Fibroblast of lung (primary cell): ENCODE measurements at regions not wholly inside any gene's neighbourhood (a gene's known extent, or its start where the extent isn't known, plus 50 kb on each side); places are given as distances from the start of the nearest gene placed in this dataset.

Source experiments
- DNase-seq, 2 donors: peaks; one replicate each; pipeline versions ENCODE4 v3.0.0 to v3.0.0-alpha.2; 2010; ENCODE audit warnings: low read depth in 2 of 2
- H2AFZ ChIP-seq: 2 replicates; pipeline ENCODE4 v1.5.1; 2012; ENCODE audit warnings: low read length, control low read depth, inconsistent platforms
- H3K27ac ChIP-seq: 2 replicates; pipeline ENCODE4 v1.5.1; 2011; ENCODE audit warnings: low read length, control low read depth; ENCODE audit not compliant: insufficient read depth
- H3K27me3 ChIP-seq: 2 replicates; pipeline ENCODE4 v1.5.1; 2011; ENCODE audit warnings: mild to moderate bottlenecking, low read length; ENCODE audit not compliant: control insufficient read depth, insufficient read depth
- H3K36me3 ChIP-seq: 2 replicates; pipeline ENCODE4 v1.5.1; 2011; ENCODE audit warnings: low read length; ENCODE audit not compliant: control insufficient read depth, insufficient read depth
- H3K4me1 ChIP-seq: 2 replicates; pipeline ENCODE4 v1.5.1; 2011; ENCODE audit warnings: low read length; ENCODE audit not compliant: control insufficient read depth, insufficient read depth; ENCODE audit errors: extremely low read depth
- H3K4me2 ChIP-seq: 2 replicates; pipeline ENCODE4 v1.5.1; 2011; ENCODE audit warnings: low read length, control low read depth; ENCODE audit not compliant: insufficient read depth; ENCODE audit errors: extremely low read depth
- H3K4me3 ChIP-seq, 4 experiments: fragments of 200-600 bp in 1 of 4; sonication (generic) in 1 of 4; replicated peaks in 1 of 4; 2 replicates each; pipeline ENCODE4 v1.5.1; 2011 to 2016; ENCODE audit warnings: low read length in 4 of 4, low read depth in 3 of 4, mild to moderate bottlenecking in 3 of 4, control low read depth in 2 of 4, inconsistent platforms in 1 of 4, mixed read lengths in 1 of 4; ENCODE audit not compliant: insufficient read depth in 1 of 4; ENCODE audit errors: control extremely low read depth in 1 of 4
- H3K79me2 ChIP-seq: 2 replicates; pipeline ENCODE4 v1.5.1; 2012; ENCODE audit warnings: mild to moderate bottlenecking, low read length, inconsistent platforms; ENCODE audit not compliant: control insufficient read depth, insufficient read depth
- H3K9ac ChIP-seq: 2 replicates; pipeline ENCODE4 v1.5.1; 2011; ENCODE audit warnings: mild to moderate bottlenecking, low read length, control low read depth; ENCODE audit not compliant: insufficient read depth
- H3K9me3 ChIP-seq: 2 replicates; pipeline ENCODE4 v1.5.1; 2012; ENCODE audit warnings: low read depth, low read length; ENCODE audit not compliant: control insufficient read depth, insufficient read depth
- H4K20me1 ChIP-seq: 2 replicates; pipeline ENCODE4 v1.5.1; 2011; ENCODE audit warnings: low read length; ENCODE audit not compliant: control insufficient read depth, insufficient read depth; ENCODE audit errors: extremely low read depth
- EZH2 ChIP-seq: IDR thresholded peaks from 2 replicates; pipeline ENCODE4 v1.5.1; 2012; ENCODE audit warnings: low read length, control low read depth, mild to moderate bottlenecking; ENCODE audit errors: missing control alignments
- TF ChIP-seq, protein P1 (sequence below), 2 donors: IDR thresholded peaks in 1 of 2; conservative IDR thresholded peaks in 1 of 2; 1 replicate in 1 of 2; 2 replicates in 1 of 2; pipeline ENCODE4 v1.5.1; 2011 to 2012; ENCODE audit warnings: low read length in 2 of 2, control low read depth in 1 of 2, inconsistent platforms in 1 of 2, low read depth in 1 of 2, mild to moderate bottlenecking in 1 of 2

DNA sequence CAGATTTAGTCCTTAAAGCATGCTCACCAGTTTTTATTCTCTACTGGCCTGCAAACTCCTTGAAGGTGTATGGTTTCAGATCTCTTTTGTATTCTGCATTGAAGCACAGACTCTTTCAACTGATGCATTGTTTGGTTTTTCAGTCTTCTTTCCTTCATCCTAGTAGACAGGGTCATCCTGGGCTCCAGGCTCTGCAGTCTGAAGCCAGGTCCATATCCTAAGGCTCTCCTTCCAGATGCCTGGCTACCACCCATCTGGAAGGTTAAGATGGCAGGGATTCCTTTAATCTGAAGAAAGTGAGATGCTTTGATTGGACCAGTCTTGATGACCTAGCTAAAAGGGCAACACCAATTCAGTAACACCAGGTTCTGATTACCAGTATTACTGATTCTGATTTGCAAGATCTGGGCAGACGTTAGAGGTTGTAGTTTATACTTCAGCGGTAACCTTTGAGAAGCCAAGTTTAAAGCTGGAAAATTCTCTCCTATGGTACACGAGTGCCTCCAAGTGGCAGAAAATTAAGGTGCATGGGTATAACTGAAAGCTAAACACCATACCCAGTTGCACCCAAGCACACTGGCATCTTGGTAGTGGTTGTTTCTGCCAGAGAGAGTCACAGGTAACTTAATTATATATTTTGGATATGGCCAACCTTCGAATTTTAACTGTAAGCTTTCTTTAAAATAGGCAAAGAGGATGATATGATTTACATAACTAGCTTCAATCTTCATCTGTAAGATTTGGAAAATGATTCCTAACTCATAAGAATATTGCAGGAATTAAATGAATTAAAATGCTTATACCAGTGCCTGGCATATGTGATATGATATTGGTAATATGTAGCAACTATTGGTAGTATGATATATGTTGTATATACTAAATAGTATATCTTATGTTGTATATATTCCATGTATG lies 1651.9 kb upstream of the MIR17HG start:
- no peak overlapping the region for H3K4me2 ChIP-seq
- no peak overlapping the region for H3K27ac ChIP-seq
- no peak overlapping the region for H2AFZ ChIP-seq
- no peaks in the 10 kb centered on the region for H3K27me3 ChIP-seq
- H3K79me2 ChIP-seq = no peaks in the 10 kb centered on the region
- H4K20me1 ChIP-seq = no peaks in the 10 kb centered on the region
- TF ChIP-seq EZH2 = no peak
- TF ChIP-seq, protein P1, sequence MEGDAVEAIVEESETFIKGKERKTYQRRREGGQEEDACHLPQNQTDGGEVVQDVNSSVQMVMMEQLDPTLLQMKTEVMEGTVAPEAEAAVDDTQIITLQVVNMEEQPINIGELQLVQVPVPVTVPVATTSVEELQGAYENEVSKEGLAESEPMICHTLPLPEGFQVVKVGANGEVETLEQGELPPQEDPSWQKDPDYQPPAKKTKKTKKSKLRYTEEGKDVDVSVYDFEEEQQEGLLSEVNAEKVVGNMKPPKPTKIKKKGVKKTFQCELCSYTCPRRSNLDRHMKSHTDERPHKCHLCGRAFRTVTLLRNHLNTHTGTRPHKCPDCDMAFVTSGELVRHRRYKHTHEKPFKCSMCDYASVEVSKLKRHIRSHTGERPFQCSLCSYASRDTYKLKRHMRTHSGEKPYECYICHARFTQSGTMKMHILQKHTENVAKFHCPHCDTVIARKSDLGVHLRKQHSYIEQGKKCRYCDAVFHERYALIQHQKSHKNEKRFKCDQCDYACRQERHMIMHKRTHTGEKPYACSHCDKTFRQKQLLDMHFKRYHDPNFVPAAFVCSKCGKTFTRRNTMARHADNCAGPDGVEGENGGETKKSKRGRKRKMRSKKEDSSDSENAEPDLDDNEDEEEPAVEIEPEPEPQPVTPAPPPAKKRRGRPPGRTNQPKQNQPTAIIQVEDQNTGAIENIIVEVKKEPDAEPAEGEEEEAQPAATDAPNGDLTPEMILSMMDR (conservative IDR thresholded peaks at IDR 0.05 in 1 of 2, IDR thresholded peaks at IDR 0.05 in 1 of 2; ENCODE audit: low read depth in 1 of 2, low read length in 2 of 2) = peak in 1 of 2 donors; percentile 89
- no peaks in the 10 kb centered on the region for H3K4me1 ChIP-seq
- no peaks in the 10 kb centered on the region for H3K9me3 ChIP-seq
- DNase-seq = peak; percentile 27 to 74
- H3K9ac ChIP-seq = no peak overlapping the region
- no peaks in the 10 kb centered on the region for H3K36me3 ChIP-seq
- H3K4me3 ChIP-seq = no peak overlapping the region

DNA sequence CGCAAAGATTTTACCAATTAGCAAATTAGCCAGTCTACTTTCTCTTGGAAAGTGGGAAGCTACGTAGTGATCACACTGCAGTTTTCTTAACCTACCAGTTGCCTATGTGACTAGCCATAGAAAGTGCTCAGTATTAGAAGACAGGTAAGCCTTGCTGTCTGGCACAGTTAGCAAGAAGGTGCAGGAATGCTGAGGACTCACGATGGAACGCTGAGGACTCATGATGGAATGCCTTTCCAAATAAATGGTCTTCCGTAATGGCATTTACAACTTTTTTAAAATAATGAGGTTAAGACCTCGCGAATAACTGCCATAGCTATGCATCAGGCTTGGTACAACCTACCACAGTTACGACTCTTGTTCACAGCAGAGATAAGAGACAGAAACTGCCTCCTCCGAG lies 1645.6 kb upstream of the MIR17HG start:
- Histone ChIP-seq H3K9ac (no peak overlapping the region), H3K79me2 (no peaks in the 10 kb centered on the region), H3K4me3 (no peak overlapping the region), H2AFZ (no peak overlapping the region), H3K4me2 (no peak overlapping the region), H4K20me1 (no peaks in the 10 kb centered on the region), H3K36me3 (no peaks in the 10 kb centered on the region), H3K27me3 (no peaks in the 10 kb centered on the region), H3K4me1 (no peaks in the 10 kb centered on the region), H3K27ac (no peak overlapping the region), H3K9me3 (no peaks in the 10 kb centered on the region)
- no peak for DNase-seq
- TF ChIP-seq, protein P1 (conservative IDR thresholded peaks at IDR 0.05 in 1 of 2, IDR thresholded peaks at IDR 0.05 in 1 of 2; ENCODE audit: low read depth in 1 of 2, low read length in 2 of 2) = no peak
- TF ChIP-seq EZH2 = no peak

DNA sequence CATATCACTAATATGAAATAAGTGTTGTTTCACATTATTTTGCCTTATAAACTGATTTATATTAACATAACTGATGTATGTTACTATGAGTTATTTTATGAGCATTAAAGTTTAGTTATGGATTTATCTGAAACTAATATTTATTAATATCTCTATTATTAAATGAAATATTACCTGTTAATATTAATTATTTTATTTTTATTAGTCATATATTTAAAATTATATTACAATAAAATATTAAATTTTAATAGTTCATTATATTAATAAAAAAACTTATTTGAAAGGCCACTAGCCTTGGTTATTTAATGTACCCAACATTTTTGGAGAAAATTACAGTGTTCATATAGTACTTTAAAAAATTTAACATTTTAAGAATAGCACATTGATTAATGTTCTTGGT lies 1643.4 kb upstream of the MIR17HG start:
- H2AFZ ChIP-seq = no peak overlapping the region
- no peak overlapping the region for H3K27ac ChIP-seq
- H3K4me3 ChIP-seq = no peak overlapping the region
- H4K20me1 ChIP-seq = no peaks in the 10 kb centered on the region
- H3K9me3 ChIP-seq = no peaks in the 10 kb centered on the region
- no peak overlapping the region for H3K4me2 ChIP-seq
- H3K27me3 ChIP-seq = no peaks in the 10 kb centered on the region
- no peak overlapping the region for H3K9ac ChIP-seq
- DNase-seq = no peak
- no peaks in the 10 kb centered on the region for H3K79me2 ChIP-seq
- no peaks in the 10 kb centered on the region for H3K4me1 ChIP-seq
- no peaks in the 10 kb centered on the region for H3K36me3 ChIP-seq
- TF ChIP-seq, protein P1 (conservative IDR thresholded peaks at IDR 0.05 in 1 of 2, IDR thresholded peaks at IDR 0.05 in 1 of 2; ENCODE audit: low read depth in 1 of 2, low read length in 2 of 2) = no peak
- TF ChIP-seq EZH2 = no peak
